Activated naive CD4-positive, alpha-beta T cell treated with Interleukin-2 at 50 U/mL for 16 hours (primary cell): ENCODE measurements at regions not wholly inside any gene's neighbourhood (a gene's known extent, or its start where the extent isn't known, plus 50 kb on each side); places are given as distances from the start of the nearest gene placed in this dataset.
"Not testable (repeated sequence)": the region's sequence is repeated elsewhere in the genome, so short reads cannot be mapped to it uniquely, and the experiment has no call there.

ENCODE experiments used
- DNase-seq: peaks from one replicate; pipeline ENCODE4 v3.0.0-alpha.2; 2020

DNA sequence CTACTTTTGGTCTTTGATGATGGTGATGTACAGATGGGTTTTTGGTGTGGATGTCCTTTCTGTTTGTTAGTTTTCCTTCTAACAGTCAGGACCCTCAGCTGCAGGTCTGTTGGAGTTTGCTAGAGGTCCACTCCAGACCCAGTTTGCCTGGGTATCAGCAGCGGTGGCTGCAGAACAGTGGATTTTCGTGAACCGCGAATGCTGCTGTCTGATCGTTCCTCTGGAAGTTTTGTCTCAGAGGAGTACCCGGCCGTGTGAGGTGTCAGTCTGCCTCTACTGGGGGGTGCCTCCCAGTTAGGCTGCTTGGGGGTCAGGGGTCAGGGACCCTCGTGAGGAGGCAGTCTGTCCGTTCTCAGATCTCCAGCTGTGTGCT is 56.6 kb upstream of the TNFAIP8 start:
- DNase-seq = not testable (repeated sequence)

DNA sequence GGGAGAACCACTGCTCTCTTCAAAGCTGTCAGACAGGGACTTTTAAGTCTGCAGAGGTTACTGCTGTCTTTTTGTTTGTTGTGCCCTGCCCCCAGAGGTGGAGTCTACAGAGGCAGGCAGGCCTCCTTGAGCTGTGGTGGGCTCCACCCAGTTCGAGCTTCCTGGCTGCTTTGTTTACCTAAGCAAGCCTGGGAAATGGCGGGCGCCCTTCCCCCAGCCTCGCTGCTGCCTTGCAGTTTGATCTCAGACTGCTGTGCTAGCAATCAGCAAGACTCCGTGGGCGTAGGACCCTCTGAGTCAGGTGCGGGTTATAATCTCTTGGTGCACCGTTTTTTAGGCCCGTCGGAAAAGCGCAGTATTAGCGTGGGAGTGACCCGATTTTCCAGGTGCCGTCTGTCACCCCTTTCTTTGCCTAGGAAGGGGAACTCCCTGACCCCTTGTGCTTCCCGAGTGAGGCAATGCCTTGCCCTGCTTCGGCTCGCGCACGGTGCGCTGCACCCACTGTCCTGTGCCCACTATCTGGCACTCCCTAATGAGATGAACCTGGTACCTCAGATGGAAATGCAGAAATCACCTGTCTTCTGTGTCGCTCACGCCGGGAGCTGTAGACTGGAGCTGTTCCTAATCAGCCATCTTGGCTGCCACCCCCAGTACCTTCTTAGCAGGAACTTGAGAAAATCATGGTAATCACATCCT is 56.1 kb upstream of the TNFAIP8 start:
- peak; percentile 94 for DNase-seq

DNA sequence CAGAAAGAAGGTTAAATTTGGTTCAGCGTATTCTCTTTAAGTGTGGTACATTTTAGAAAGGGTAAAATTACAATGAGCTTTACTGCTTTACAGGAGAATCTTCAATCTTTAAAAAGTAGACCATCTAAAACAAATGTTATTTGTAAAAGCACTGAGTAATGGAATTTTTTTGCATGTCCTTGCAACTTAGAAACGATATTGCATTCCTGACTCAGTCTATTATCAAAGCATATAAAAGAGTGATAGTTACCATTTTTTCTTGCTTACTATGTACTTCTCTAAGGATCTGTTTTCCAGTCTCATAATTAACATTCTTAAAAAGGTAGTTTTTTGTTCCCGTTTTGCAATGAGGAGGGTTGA is 55.5 kb upstream of the TNFAIP8 start:
- no peak for DNase-seq

DNA sequence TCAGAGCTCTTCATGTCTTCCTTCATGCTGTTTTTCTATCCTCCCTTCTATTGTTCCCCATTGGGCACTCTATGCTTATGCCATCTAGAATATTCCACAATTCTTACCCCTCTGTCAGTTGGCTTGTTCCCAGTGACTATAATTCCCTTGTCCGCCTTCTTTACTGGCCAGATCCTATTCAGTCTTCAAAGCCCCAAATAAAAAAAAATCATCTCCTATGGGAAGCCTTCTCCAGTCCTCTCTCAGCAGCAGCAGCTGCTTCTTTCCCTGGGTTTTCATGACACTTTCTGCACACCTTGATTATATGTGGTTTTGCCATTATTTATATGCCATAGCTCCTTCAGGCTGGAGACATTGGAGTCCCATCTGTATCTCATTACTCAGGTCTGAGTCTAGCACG is 54.6 kb upstream of the TNFAIP8 start:
- DNase-seq = no peak

DNA sequence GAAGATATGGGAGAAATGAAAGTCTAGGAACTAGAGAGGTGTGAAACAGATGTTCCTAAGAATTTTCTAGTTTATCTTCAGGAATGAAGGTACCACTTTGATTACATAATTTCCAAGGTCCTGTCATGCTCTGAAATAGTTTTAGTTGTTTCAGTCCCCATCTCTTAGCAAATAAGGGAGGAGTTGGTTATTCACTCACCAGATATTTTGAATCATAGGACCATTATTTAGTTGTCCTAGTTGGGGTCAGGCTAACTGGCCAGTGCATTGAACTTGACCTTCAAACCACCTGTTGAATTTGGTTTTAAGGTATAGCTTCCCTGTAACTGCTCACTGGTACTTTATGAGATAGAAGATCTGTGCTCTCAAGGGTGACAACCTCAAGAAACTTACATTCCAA is 53.9 kb upstream of the TNFAIP8 start:
- no peak for DNase-seq

DNA sequence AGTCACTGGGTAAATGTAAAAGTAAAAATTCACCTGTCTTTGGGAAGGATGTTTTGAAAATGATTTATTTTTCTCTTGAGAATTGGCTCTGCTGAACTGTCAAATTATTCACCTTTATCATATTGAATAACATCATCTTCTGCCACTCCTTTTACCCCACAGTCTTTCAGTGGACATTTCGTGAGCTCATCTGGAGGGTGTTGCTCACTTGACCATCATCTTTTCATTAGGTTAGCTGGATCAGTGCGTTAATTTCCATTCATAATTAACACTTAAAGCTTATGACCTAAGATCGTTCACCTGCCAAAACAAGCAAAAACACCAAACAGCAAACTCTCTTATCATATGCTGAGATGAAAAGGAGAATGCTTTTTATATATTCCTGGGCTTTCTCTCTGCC is 53.4 kb upstream of the TNFAIP8 start:
- no peak for DNase-seq

DNA sequence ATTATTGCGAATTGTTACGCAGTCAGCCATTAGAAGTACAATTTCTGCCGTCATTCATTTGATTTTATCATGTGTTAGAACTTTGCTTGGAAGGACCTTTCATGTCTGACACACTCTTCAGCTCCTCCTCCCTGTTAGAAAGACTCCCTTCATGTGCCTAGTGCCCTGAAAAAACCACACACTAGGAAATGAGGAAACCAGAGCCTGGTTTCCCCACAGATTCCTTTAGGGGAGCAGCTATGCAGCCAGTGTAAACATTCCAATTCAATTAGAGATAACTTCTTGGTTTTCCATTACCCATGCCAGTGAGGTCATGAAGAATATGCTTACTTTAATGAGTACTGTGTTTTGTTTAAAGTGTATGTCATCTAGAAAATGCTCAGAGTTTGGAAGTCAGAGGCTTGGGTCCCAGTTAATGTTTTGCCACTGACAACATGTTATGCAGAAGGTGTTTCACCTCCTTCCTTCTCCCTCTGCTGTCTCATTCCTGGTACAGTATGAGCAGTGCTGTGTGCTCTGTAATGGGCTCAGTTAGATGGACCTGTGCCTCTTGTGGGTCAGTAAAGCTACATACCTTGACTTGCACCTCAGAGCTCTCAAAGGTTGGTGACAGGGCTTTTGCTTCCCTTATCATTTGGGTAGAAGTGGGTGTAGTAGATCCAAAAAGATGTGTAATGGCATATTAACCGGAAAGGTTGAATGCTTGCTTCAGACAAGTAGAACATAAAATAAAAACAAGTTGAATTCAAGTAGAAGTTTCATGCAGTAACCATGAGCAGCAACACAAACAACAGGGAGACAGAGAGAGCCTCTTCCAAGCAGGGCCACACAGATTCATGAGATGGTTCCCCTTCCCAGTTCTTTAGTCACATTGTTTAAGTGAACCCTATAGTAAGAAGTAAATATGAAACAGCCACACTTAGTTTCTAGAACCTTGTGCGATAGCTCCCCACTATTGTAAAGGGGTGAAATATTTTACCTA is 52.6 kb upstream of the TNFAIP8 start:
- no peak for DNase-seq

DNA sequence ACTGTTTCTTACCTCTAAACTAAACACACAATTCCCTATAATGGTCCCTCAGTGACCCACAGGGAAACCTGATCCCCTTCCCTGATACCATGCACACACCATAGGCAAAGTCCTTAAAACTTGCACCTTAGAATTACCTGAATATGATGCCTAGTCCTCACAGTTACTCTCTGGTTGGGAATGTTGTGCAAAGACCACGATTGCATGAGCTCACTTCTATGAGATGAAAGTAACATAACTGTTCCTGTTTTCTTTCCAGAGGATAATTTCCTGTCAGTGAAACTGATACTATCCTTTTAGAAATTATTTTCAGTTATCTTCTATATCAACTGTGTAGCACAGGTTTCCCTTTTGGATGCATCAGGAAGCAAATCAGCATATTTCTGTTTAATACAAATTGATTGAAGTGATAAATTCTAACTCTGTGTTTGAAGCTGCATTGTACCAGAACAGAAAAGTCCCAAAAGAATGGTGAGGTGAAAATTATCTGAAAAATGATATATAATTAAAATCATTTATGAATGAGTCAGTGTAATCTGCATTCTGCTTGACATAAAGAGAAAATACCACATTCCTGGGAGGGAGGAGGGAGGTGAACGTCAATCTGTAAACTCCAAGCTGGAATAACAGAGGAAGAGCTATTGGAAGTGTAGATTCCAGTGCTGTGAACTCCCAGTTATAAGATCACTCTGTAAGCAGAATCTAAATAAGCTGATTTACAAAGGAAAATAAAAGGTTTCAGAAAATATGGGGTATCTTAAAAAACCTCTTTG is 51.2 kb upstream of the TNFAIP8 start:
- no peak for DNase-seq
